MM.1S (cell line): ENCODE measurements at regions not wholly inside any gene's neighbourhood (a gene's known extent, or its start where the extent isn't known, plus 50 kb on each side); places are given as distances from the start of the nearest gene placed in this dataset.

Source experiments
- DNase-seq: peaks from one replicate; pipeline ENCODE4 v3.0.0-alpha.2; 2015
- H2AFZ ChIP-seq: fragments of 300-600 bp; sonication (generic); 2 replicates; pipeline ENCODE4 v1.6.0; 2016; ENCODE audit warnings: antibody characterized with exemption, low read length
- H3F3A ChIP-seq: fragments of 300-600 bp; sonication (generic); 2 replicates; pipeline ENCODE4 v1.6.1; 2016; ENCODE audit warnings: mild to moderate bottlenecking, antibody characterized with exemption, low read length, moderate library complexity, mixed read lengths; ENCODE audit not compliant: insufficient read depth
- H3K27ac ChIP-seq: fragments of 300-600 bp; sonication (generic); 2 replicates; pipeline ENCODE4 v1.5.1; 2016; ENCODE audit warnings: mild to moderate bottlenecking, low read length
- H3K27me3 ChIP-seq: fragments of 300-600 bp; sonication (generic); replicated peaks from 2 replicates; pipeline ENCODE4 v1.6.0; 2016; ENCODE audit warnings: low read length; ENCODE audit not compliant: insufficient read depth
- H3K36me3 ChIP-seq: fragments of 300-600 bp; sonication (generic); replicated peaks from 2 replicates; pipeline ENCODE4 v1.6.1; 2016; ENCODE audit warnings: mild to moderate bottlenecking, low read length, mixed read lengths; ENCODE audit not compliant: insufficient read depth
- H3K4me1 ChIP-seq: fragments of 300-600 bp; sonication (generic); 2 replicates; pipeline ENCODE4 v1.6.1; 2016; ENCODE audit warnings: low read length, mixed read lengths
- H3K4me2 ChIP-seq: fragments of 300-600 bp; sonication (generic); 2 replicates; pipeline ENCODE4 v1.6.0; 2016; ENCODE audit warnings: low read depth, low read length
- H3K4me3 ChIP-seq: fragments of 300-600 bp; sonication (generic); 2 replicates; pipeline ENCODE4 v1.5.1; 2016; ENCODE audit warnings: low read length, mixed read lengths
- H3K79me2 ChIP-seq: fragments of 300-600 bp; sonication (generic); 2 replicates; pipeline ENCODE4 v1.6.1; 2016; ENCODE audit warnings: mixed run types, low read length, mixed read lengths
- H3K9ac ChIP-seq: fragments of 300-600 bp; sonication (generic); 2 replicates; pipeline ENCODE4 v1.6.1; 2016; ENCODE audit warnings: low read length, mixed read lengths
- H3K9me2 ChIP-seq: fragments of 300-600 bp; sonication (generic); replicated peaks from 2 replicates; pipeline ENCODE4 v1.6.1; 2016; ENCODE audit warnings: mild to moderate bottlenecking, low read length, mixed read lengths; ENCODE audit not compliant: insufficient read depth
- H3K9me3 ChIP-seq: fragments of 300-600 bp; sonication (generic); replicated peaks from 2 replicates; pipeline ENCODE4 v1.6.1; 2016; ENCODE audit warnings: mild to moderate bottlenecking, low read length, mixed read lengths; ENCODE audit not compliant: insufficient read depth
- H4K20me1 ChIP-seq: fragments of 300-600 bp; sonication (generic); 2 replicates; pipeline ENCODE4 v1.6.1; 2016; ENCODE audit warnings: mild to moderate bottlenecking, low read length, moderate library complexity, mixed read lengths; ENCODE audit not compliant: insufficient read depth
- CTCF ChIP-seq: fragments of 300-600 bp; sonication (generic); IDR thresholded peaks from 2 replicates; pipeline ENCODE4 v1.5.1; 2016; ENCODE audit warnings: antibody characterized with exemption, low read length, mixed read lengths
- EZH2 ChIP-seq: fragments of 300-600 bp; sonication (generic); optimal IDR thresholded peaks from 2 replicates; pipeline ENCODE3; 2017; ENCODE audit warnings: low read depth, mild to moderate bottlenecking, antibody characterized with exemption, low read length, mixed read lengths
- EZH2phosphoT487 ChIP-seq: fragments of 300-600 bp; sonication (generic); IDR thresholded peaks from 2 replicates; pipeline ENCODE4 v1.6.1; 2018; ENCODE audit warnings: antibody characterized with exemption, low read length

- no peak overlapping the region for H3K9ac ChIP-seq
- H4K20me1 ChIP-seq = no peaks in the 10 kb centered on the region
- H3K4me2 ChIP-seq = no peak overlapping the region
- no peaks in the 10 kb centered on the region for H3K79me2 ChIP-seq
- H3K36me3 ChIP-seq = no peaks in the 10 kb centered on the region
- H3K27ac ChIP-seq = no peak overlapping the region
- no peaks in the 10 kb centered on the region for H3K27me3 ChIP-seq
- no peak overlapping the region for H2AFZ ChIP-seq
- no peak overlapping the region for H3K4me3 ChIP-seq
- no peaks in the 10 kb centered on the region for H3K9me3 ChIP-seq
- no peaks in the 10 kb centered on the region for H3K9me2 ChIP-seq
- H3F3A ChIP-seq = no peaks in the 10 kb centered on the region
- TF ChIP-seq CTCF (no peak), EZH2phosphoT487 (no peak), EZH2 (no peak)
- no peak for DNase-seq
- H3K4me1 ChIP-seq = no peaks in the 10 kb centered on the region
Measured at GRCh38 chr7:118476036-118476435, 251.5 kb downstream of the ANKRD7 start.

GRCh38 chr7:118477036-118477435, 252.5 kb downstream of the ANKRD7 start:
- Histone ChIP-seq H3K79me2 (no peaks in the 10 kb centered on the region), H3K27ac (no peak overlapping the region)

GRCh38 chr7:118478236-118478635, 253.7 kb downstream of the ANKRD7 start:
- H4K20me1 ChIP-seq = no peaks in the 10 kb centered on the region
- H2AFZ ChIP-seq = no peak overlapping the region
- no peak for TF ChIP-seq CTCF
- no peak for TF ChIP-seq EZH2phosphoT487
- TF ChIP-seq EZH2 = no peak

More at GRCh38 chr7:118477036-118477435, 252.5 kb downstream of the ANKRD7 start:
- Histone ChIP-seq H3K4me2 (no peak overlapping the region), H4K20me1 (no peaks in the 10 kb centered on the region), H3F3A (no peaks in the 10 kb centered on the region), H3K9ac (no peak overlapping the region), H3K9me3 (no peaks in the 10 kb centered on the region), H3K4me3 (no peak overlapping the region), H3K27me3 (no peaks in the 10 kb centered on the region), H3K9me2 (no peaks in the 10 kb centered on the region), H2AFZ (no peak overlapping the region), H3K4me1 (no peaks in the 10 kb centered on the region), H3K36me3 (no peaks in the 10 kb centered on the region)
- no peak for TF ChIP-seq EZH2
- TF ChIP-seq EZH2phosphoT487 = no peak
- no peak for TF ChIP-seq CTCF
- DNase-seq = no peak

More at GRCh38 chr7:118478236-118478635, 253.7 kb downstream of the ANKRD7 start:
- no peaks in the 10 kb centered on the region for H3K36me3 ChIP-seq
- H3K27ac ChIP-seq = no peak overlapping the region
- H3K4me1 ChIP-seq = no peaks in the 10 kb centered on the region
- H3K9me2 ChIP-seq = no peaks in the 10 kb centered on the region
- no peaks in the 10 kb centered on the region for H3K79me2 ChIP-seq
- no peaks in the 10 kb centered on the region for H3F3A ChIP-seq
- H3K9me3 ChIP-seq = no peaks in the 10 kb centered on the region
- H3K4me3 ChIP-seq = no peak overlapping the region
- DNase-seq = no peak
- H3K4me2 ChIP-seq = no peak overlapping the region
- H3K9ac ChIP-seq = no peak overlapping the region
- H3K27me3 ChIP-seq = no peaks in the 10 kb centered on the region
